GM21447 (cell line): ENCODE measurements at regions not wholly inside any gene's neighbourhood (a gene's known extent, or its start where the extent isn't known, plus 50 kb on each side); places are given as distances from the start of the nearest gene placed in this dataset.
"Not testable (repeated sequence)": the region's sequence is repeated elsewhere in the genome, so short reads cannot be mapped to it uniquely, and the experiment has no call there.

Experiments
- ATAC-seq: cut with Tn5 transposase; IDR thresholded peaks from one replicate; pipeline ENCODE4 v1.9.1; 2021; ENCODE audit not compliant: unreplicated experiment

DNA sequence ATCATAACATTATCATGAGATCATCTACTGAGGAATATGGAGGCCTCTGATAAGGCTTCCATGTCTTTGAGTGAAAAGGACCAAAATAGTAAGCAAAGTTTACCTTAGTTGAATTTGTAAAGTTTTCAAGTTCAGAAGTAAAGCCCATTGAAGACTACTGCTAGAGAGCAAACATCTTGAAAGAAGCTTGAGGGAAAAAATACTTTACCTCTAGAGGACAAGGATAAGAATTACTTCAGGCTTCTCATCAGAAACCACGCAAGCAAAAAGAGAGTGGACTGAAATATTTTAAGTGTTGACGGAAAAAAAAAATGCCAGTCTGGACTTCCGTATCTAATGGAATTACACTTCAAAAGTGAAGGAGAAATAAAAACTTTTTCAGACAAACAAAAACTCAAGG, 114.3 kb downstream of the MPP7 start:
- ATAC-seq = no peak

DNA sequence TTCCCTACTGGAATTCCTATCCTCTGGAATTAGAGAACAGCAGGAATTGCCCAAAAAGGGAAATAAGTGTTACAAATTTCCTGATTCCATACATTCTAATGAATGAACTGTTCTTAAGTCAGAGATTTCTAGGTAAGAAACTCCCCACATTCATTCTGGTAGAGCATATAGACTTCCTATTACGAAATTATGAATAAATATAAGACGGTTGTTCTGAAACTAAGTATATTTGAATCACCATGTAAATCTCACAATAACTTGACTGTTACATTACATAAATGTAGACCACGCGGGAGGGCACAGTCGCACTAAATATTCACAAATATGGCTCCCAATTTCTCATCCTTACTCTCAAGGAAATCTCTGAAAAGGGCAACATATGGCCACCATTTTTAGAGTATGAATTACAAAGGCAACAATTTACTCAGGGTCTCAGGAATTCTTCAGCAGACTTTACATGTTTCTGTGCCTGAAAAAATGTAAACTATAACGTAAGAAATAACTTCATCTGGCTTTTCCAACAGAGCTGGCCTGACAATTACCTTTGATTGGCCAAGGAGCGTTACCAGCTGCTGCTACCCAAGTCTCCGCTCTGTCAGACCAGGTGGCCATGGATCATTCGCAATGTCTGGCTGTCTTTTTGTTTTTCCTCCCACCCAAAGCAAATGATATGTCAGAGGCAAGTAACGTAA, 115.8 kb downstream of the MPP7 start:
- ATAC-seq = no peak

DNA sequence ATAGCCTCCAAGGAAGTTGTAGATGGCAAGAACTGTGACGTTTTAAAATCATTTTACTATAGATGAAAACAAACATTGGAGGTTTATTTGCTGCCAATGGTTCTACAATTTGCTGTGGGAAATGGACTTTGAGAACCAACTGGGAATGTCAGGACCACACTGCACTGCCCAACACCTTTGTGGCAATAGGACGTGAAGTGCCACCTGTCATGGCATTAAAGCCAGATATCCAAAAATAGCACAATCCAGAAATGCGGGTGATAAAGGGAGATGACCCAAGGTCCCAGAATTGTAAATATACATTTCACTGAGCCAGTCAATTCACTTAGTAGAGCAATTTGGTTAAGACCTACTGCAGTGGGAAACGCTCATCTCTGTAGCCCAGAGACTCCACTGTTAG, 116.4 kb downstream of the MPP7 start:
- no peak for ATAC-seq

DNA sequence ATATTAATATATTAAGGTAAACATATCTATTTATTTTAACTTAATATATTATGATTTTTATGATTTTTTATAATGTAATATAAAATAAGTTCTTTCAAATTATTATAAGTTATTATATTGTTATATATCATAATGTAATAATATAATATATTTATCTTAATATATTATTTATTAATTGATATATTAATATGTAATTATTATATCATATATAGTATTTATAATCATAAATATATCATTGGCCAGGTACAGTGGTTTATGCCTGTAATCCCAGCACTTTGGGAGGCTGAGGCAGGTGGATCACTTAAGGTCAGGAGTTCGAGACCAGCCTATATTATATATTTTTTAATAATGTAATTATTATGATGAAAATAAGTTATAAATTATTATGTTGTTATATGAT, 118.1 kb downstream of the MPP7 start:
- ATAC-seq = no peak

DNA sequence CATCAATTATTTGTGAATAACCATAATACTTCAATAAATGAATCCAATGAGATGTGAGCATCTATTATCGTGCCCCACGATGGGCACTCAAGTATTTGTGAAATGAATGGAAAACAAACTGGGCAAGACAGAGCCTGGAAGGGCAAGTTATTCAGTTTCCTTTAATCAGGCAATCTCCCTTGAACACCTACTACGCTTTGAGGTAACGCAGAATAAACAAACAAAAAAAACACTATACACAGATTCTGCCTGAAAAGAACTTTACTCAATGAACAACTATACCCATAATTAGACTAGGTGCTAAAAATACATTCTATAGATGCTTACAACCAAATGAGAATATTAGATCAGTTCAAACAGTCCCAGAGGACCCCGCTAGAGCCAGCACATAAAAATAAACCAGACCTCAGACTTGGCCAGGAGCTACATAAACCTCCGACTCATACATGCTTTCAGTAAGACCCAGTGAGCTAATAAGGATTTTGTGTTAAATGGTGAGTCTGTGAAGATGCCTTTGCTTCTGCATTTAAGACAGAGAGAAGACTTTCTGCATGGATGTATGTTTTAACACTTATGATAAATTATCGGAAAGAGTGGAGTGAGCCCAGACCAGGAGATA, 121.3 kb downstream of the MPP7 start:
- no peak for ATAC-seq

DNA sequence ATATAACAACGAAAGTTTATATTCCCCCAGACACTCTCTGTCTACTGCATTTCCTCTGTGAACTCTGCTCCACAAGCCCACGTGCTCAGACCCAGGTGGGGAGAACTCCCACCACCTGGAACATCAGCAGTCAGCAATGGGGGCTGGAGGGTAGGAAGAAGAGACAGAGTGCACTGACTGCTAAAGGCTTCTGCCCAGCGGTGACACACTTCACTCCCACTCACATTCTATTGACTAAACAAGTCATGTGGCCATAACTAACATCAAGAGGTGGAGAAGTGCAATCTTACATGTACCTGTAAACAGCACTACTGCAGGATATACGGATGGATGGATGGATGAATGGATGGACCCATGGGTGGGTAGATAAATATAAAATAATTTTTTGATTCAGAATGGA, 122.2 kb downstream of the MPP7 start:
- no peak for ATAC-seq

DNA sequence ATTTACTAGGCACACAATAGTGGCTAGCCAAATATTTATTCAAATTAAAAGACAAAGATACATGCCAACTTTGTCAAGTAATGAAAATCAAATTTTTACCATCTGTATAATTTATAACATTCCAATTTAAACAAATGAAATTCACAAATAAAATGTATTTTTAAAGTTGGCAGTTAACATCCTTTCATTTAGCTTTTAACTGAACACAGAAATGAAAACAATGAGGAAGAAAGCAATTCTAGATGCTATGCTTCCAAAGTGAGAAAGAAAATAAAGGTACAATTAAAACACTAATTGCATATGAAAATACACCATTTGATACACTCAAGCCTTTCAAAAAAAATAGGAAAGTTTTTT, 123.1 kb downstream of the MPP7 start:
- no peak for ATAC-seq

DNA sequence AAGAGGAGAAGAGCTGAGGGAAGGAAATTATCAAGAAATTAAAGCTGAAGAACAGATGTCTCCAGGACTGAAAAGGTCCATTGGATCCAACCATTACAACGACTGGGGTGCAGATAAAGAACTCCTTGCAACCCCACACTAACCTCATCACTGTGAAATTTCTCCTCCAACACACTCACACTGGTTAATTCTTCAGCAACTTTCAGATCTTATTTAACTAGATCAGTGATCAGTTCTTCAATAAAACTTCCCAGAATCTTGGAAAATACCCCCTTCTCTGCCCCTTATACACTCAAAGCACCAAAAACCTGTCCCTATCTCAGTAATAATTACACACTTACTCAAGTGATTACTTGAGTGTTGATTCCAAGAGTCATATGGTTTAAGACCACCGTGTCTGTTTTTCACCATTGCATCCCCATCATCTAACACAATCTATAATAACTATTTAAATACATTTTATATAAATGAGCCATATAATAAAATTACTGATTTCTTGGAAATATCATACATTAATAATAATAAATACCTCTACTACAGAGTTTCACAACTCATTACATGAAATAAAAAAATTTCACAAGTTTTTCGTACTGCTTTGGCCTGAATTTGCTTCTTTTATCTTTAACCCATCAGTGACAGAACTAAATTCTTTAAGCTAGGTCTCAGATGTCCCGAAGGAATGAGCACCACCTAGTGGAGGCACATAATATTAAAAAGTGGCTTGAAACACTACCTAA, 123.7 kb downstream of the MPP7 start:
- ATAC-seq = peak; percentile 55

DNA sequence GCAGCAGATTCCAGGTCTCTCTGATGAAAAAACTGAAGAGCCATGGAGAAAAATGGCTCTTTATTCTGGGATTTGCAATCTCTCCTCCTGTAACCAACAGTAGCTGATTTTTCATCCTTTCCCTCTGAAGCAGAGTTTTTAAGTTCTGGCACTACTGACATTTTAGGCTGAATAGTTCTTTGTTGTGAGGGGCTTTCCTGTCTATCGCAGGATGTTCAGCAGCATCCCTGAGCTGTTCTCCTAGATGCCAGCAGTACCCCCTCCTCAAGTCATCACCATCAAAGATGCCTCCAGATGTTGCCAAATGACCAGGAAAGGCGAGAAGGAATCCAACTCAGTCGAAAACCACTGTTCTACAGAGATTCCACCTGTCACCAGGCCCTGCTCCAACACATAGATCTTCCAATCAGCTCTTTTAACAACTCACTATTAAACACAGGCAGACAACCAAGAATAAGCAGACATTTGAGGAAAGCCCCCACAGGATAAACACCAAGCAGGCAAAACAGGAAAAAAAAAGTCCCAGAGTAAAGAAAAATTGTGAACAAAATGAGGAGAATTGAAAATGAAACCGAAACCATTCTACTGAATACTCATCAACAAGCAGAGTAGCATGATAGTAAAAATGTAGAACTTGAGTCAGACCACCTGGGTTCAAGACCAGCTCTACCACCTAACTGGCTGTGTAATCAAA, 124.8 kb downstream of the MPP7 start:
- peak; percentile 65 for ATAC-seq

DNA sequence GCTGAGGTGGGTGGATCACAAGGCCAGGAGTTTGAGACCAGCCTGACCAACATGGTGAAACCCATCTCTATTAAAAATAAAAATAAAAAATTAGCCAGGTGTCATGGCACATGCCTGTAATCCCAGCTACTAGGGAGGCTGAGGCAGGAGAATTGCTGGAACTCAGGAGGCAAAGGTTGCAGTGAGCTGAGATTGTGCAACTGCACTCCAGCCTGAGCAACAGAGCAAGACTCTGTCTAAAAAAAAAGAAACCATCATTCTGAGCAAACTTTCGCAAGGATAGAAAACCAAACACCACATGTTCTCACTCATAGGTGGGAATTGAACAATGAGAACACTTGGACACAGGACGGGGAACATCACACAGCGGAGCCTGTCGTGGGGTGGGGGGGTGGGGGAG, 126.4 kb downstream of the MPP7 start:
- not testable (repeated sequence) for ATAC-seq

DNA sequence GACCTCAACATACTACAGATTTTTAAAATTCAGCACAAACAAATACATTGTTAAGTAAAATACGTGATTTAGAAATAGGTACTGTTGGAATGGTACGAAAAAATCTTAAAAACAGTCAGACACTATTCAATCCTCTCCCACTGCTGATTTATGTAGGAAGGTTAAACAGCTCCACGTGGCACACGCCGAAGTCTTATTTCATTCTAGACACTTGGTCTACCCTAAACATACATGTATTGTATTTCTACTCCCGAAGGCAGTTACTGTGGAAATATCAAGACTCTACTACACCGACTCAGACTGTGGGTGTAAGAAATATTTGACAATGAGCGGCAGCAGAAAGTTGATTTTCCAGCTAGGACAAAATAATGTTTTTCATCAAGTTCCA, 130.6 kb downstream of the MPP7 start:
- no peak for ATAC-seq

DNA sequence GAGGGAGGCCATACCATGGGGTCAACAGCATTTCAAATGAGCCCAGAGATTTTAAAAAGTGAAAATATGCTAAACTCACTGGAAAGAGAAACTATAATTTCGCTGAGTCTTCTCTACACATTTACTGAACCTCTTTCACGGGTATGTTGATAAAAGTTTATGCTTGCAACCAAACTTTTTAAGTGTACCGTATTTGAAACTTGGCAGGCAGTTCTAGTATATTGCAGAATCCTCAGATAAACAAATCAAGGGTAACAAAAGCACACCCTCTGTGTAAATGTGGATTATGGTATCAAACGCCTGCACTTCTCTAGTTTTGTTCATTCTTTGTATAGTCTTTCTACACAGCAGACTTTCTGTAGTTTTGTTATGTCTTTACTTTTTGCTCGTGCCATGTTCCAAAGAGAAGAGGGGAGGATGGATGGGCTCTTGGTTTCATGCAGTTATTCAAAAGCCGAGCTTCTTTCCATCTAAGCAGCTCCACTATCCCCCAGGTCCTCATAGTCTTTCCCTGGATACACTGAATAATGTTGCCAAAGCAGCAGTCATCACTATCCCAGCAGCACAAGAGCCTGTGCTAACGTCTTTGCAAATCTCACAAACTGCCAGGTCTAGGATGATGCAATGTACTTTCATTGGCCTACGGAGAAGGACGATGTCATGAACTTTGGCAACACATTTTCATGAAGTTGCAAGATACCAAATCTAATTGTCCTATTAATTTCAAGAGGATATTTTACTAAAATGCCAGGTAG, 131.2 kb downstream of the MPP7 start:
- ATAC-seq = no peak

DNA sequence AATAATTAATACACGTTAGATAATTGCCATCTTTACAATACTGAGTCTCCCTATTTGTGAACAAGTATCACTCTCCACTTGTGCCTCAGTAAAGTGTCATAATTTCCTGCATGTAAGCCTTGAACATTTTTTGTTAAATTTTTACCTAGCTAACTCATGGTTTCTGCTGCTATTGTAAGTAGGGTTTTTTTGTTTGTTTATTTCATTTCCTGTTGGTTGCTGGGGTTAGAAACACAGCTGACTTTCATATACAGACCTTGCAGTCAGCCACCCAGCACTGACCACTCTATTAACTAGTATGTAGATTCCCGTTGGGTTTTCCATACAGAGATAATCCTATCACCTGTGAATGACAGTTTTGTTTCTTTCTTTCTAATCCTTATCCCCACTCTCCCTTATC, 133.3 kb downstream of the MPP7 start:
- ATAC-seq = peak; percentile 98

DNA sequence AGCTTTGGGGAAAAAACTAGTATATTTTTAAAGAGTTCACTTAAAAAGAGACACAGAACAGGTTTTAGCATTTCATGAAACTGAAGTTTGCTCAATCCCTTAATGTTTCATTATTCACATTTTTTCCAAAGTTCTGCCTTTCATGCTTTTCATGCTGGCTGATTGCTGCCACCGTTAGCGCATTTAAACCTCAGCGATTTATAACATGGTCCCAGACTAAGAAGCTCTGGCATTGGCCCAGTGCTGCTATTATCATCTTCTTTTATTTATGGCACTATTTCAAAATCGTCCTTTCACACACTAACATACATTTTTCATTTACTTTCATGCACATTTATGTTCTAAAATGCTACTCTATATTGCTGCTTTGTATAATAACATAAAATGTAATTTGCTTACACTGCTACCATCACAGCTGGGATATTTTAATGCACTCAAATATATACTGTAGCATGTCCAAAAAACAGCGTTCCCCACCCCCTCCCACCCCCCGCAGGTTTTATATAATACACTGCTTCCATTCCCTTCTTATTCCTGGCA, 141.9 kb downstream of the MPP7 start:
- no peak for ATAC-seq

DNA sequence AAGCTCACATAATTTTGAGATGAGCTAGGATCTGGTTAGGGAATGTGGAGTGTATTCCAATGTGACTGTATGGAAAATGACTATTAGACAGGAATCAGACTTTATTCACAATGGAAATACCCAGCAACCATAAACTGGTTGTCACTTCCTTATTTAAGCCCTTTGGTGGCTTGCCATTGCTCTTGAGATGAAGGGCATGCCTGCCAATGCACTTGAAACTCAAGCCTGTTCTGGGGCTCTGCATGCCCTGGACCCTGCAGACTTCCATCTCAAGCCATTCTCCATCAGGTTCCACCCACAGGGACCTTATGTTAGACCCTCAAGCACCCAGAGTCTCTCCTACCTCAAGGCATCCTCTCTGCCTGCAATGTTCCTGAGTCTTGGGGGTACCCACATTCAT, 145.5 kb downstream of the MPP7 start:
- ATAC-seq = no peak

DNA sequence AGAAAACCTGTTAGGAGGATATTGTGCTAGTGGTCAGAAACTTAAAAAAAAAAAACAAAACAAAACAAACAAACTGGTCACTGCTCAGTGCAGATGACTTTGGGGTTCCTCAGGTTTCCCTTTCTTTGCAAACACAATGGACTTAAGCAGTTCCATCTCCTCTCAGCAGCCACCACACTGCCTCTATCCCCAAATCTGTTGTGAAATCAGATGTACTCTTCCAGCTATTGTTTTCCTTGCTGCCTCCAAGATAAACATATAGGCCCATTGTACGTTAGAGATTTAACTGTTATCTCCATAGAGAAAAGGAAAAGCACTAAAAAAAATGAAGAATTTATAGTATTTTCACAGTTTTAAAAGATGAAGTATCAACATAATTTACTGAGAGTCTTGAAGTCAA, 147.1 kb downstream of the MPP7 start:
- ATAC-seq = no peak

DNA sequence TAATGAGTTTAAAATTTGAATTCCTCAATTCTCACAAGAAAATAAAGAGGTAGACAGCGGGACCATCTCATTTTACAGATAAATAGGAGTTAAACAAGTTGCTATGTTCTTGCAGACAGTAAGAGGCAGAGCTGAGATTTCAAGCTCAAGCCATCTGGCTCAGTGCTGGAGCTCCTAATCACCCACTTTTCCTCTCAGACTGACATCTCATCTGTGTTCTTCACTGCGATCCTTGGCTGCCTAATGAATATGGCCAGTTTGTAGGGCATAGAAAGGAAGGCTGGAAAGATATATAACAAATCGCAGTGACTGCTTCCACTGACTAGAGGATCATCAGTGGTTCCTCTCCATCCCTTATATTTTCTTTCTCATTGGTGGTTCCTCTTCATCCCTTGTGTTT, 151.2 kb downstream of the MPP7 start:
- ATAC-seq = no peak

DNA sequence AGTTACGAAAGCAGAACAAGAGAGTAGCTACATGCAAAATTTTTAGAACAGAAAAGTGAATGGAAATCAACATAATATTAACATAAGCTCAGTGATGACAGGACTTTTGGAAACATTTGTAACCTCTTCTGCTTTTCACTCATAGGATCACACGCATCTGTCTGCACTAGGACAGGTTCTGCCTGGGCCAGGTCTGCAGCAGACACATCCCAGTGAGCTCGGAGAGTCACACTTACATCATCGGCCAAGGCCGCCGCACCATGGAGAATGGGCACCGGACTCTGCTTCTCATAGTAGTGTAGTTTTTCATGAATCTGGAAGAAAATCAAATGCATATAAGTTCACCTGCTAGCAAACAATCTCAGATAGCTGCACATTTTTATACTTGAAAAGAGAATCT, 150.9 kb upstream of the ODAD2 start:
- ATAC-seq = no peak

DNA sequence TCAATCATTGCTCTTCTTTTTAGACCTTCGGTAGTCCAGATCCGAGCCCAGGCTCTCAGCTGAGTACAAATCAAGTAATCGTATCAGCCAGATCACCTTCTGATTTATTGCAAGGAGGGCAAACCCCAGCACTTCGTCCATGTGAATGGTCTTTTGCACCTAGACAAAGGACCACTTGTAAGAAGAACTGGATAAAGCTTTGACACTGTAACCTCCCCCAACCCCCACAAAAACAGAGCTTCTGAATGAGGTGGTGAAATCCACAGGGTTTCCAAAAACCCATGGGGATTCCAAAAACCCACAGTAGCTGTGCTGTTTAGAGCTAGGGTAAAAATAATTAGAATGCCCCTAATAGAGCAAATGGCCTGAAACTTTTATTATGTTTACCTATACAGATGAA, 148.8 kb upstream of the ODAD2 start:
- no peak for ATAC-seq

DNA sequence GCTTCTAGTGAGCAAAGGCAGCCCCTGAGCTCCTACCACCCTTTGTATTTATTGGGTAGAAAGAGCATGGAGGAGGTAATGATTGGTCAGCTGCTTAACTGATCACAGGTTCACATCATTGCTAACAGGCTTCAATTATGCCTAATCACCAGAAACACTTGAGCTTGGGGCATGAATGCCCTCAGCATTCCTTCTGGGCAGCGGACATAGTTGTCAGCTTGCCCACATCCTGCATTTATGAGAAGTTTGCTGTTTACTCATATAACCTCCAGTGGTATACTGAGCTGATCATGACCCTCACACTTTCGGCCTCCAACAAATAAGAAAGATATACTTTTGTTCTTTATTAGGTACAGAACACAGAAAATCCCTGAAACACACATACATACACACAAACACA, 140.3 kb upstream of the ODAD2 start:
- ATAC-seq = no peak
